NCI-H1048 (cell line): ENCODE measurements at regions not wholly inside any gene's neighbourhood (a gene's known extent, or its start where the extent isn't known, plus 50 kb on each side); places are given as distances from the start of the nearest gene placed in this dataset.

Source experiments
- DNase-seq: peaks from one replicate; lab custom pipeline; 2025; lab: John Stamatoyannopoulos, UW

DNA sequence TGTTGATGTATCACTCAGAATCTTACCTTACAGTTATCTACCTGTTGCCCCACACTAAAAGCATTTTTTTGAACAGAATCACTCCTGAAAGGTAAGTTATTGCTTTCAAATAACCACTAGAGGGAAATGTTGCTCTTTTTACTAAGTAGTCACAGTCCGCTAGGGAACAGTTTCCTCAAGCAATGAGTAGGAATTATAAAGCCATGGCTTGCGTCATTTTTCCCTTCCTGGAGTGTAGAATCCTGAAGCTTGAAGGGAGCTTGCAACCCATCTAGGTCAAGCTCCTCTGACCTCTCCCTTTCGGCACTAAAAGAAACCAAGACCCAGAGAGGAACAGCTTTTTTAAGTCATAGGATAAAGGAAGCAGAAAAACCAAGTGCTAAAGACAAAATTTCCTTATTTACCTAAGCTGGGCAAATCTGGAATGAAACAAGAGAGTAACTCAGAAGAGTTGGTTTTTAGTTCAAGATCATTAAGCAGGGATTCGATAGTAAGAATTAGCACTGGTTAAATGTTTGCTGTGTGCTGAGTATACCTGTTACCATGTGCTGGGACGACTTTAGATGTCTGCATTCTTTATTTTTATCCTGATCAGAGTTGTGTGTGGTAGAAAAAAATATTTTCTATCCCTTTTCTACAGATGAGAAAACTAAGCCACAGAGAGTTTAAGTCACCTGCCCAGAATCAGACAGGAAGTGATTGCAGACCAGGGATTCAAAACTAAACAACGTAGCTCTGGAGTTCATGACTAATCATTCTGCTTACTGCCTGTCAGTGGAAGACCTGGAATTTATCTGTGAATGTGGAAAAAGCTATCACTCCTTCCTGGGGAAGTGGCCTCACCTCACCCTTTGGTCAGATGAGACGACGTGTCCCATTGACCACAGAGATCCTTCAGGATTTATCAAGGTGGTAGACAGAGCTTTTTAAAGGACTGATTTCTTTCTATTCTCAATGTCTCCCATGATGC lies 631.5 kb downstream of the RAB28 start:
- peak; percentile 15 for DNase-seq

DNA sequence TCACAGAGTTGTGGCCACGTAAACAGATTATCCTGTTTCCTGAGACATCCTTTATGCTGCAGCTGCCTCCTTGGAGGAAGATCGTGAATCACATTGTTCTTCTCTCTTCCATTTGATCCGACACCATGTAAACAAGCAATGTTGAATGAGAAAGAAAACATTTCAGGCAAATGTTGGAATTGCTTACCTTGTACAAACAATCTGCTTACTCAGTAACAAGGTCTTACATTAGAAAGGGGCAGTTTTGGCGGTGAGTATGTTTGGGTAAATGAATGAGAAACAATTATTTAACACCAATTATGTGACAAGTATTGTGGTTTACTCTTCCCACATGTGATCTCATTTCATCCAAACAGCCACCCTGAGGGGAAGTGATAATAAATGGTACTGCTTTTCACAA lies 637.8 kb downstream of the RAB28 start:
- no peak for DNase-seq

DNA sequence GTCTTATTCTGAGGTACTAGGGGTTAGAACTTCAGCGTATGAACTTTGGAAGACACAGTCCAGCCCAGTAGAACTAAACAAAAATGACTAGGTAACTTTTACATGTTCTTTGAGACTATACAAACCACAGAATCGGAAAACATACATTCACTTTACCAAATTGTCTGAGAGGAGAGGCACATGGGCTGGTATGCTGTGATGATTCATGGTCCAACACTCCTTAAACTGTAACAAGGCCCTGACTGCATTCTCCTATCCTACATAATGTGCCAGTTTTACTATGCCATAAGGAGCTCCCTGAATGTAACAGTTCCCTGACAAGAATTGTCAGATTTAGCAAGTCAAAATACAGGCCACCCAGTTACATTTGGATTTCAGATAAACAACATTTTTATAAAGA lies 640.0 kb downstream of the RAB28 start:
- no peak for DNase-seq

DNA sequence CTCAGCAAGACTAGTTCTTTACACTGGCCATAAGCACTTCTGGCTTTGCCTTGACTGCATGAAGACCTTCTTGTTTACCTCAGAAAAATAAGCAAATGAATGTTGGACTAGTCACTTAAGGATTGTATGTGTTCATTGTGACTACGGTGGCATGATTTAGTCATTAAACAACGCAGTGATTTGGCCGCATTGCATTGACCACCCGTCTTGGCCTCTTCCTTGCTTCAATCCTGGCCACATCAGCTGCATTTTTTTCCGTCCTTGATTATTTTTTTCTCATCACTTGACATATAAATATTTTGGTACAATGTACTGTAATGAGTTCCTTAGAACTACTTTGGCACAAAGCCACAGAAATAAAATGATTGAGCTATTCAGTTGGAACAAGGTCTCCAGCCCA lies 656.2 kb downstream of the RAB28 start:
- no peak for DNase-seq

DNA sequence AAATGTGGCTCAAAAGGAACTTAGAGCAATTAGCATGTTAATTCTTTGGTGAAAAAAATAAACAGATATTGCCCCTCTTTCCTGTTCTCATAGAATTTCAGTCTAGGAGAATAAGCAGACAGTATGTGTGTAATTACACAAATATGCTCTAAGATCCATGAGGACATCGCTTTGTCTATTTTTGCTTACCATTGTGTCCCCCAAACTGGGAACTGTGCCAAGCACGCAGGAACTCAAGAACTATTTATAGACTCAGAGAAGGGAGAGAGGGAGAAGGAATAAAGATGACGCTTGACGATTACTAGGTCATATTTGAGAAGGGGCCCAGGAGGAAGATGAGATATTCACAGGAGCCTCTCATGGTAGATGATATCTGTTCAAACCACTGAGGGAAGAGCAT lies 692.6 kb downstream of the RAB28 start:
- no peak for DNase-seq

DNA sequence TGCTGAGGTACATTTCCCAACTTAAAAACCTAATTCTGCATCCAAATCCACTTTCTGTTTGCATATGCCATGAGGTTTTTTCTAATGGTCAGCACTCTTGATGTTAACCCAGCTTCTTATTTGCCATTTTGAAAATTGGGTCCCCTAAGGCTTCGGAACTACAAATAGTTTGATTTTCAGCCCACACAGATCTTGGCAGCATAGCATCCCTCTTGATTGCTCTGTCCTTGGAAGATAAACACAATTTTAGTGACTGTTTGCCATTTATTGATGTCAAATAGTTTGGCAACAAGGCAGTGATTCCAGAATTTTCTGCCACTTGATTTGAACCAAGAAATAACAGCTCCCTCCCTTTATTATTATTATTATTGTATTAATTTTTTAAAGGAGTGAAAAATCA lies 696.9 kb downstream of the RAB28 start:
- no peak for DNase-seq

DNA sequence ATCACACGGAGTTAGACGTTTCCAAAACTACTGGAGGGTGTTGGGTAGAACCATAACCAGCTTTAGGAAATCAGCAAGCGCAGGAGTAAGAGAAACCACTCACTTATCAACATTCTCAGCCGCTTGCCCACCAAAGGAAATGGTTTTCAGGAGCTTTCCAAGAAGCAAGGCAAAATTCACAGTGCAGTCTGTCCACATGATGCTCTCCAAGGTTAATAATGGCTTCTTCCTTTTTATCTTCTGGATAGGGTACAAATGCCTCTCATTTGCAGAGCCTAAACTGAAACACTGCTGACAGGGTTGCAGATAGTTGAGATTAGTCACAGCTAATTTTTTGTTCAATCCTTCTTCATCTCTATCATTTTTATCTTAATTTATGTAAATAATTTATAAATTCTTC lies 705.4 kb downstream of the RAB28 start:
- DNase-seq, result no peak

DNA sequence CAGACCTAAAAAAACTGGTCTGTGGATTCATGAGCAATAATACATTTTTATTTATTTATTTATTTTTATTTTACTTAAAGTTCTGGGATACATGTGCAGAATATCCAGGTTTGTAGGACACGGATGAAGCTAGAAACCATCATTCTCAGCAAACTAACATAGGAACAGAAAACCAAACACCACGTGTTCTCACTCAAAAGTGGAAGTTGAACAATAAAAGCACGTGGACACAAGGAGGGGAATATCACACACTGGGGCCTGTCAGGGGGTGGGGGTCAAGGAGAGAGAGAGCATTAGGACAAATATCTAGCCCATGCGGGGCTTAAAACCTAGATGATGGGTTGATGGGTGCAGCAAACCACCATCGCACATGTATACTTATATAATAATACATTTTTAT lies 705.9 kb downstream of the RAB28 start:
- no peak for DNase-seq

DNA sequence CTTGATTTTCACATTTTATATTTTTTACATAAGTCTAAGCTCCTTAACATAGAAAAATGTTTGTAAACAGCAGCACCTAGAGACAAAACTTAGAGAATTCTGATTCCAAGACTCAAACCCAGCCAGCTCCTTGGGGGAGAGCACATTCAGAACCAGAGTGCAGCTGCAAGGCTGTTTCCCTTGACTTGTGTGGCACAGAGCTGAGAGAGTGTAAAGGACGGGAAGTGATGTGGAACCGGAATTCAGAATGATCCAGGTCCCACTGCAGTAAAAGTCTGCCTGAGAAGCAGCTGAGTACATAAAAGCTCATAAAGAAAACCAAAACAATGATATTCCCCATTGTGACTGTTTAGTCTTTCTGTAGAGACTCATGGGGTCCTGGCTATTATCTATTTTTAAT lies 713.8 kb downstream of the RAB28 start:
- DNase-seq, result no peak

DNA sequence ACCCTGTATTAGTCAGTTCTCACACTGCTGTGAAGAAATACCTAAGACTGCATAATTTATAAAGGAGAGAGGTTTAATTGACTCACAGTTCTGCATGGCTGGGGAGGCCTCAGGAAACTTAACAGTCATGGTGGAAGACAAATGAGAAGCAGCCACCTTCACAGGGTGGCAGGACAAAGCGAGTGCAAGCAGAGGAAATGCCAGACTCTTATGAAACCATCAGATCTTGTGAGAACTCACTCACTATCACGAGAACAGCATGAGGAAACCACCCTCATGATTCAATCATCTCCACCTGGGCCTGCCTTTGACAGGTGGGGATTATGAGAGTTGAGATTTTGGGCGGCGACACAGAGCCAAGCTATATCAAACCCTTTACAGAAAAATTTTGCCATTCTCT lies 722.4 kb downstream of the RAB28 start:
- DNase-seq, result no peak

DNA sequence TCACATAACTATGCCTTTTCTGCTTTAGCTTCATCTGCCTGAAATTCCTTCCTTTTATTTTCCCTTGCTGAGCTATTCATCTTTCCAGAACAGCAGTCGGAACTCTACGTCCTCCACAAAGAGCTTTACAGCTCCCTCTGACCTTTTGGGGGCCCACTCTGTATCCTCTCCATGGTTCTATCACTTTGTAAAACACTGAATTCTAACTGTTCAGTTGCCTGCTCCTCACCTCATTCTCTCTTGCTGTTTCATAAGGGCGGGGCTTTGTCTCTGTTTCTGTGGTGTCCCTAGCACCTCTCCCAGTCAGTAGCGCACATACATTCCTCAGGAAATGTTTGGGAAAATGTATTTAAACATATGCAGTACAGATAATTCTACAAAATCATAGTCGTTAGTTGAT lies 737.0 kb downstream of the RAB28 start:
- DNase-seq, result no peak

DNA sequence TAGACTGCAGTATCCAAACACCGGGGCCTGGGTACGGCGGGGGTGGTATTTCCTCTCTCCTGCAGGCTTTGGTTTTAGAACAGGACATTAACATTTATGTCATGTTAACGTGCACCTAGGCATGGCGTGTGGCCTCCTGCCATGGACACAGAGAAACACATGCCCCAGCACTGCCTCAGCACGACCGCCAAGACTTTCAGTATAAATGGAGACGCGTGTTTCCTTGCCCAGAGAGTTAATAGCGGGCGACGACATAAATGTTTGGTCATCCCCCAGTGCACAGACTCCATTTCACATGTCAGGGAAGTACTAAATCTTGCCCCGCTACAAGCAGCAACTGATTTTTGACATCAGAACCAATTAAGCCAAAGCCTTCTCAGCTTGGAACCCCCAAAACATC lies 737.9 kb downstream of the RAB28 start:
- DNase-seq, result no peak

DNA sequence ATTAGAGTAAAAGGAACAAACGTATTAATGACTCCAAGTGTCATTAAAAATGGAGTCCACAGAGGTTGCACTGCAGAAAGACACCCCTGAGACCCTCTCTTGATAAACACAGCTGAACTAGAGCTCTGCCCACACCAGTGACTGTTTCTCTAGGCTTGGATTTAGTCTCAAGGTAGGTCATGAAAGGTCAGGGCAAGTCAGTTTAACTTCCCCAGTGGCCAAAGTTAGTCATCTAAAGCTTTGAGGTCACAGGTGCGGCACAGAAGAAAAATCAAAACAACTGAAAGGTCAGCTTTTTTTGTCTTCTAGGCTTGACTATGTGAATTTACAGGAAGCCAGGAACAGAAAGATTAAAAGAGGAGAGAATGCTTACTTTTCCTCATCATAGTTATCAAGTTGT lies 749.6 kb downstream of the RAB28 start:
- no peak for DNase-seq

DNA sequence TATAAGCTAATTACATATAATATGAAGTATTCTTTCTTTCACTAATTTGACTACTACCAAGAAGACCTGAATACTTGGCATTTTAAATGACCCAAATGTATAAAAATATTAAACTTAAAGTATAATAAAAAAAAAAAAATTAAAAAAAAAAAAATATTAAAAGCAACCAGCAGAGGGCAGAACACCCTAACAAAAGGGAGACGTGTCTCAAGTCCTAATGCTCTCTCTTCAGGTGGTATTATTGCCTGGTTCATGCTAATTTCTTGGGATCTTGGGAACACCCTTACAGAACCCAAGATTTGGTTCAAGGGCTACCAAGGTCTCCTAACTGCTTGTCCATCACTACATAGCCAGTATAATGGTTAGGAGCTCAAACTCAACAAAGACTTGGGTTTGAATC lies 754.8 kb downstream of the RAB28 start:
- DNase-seq, result no peak

DNA sequence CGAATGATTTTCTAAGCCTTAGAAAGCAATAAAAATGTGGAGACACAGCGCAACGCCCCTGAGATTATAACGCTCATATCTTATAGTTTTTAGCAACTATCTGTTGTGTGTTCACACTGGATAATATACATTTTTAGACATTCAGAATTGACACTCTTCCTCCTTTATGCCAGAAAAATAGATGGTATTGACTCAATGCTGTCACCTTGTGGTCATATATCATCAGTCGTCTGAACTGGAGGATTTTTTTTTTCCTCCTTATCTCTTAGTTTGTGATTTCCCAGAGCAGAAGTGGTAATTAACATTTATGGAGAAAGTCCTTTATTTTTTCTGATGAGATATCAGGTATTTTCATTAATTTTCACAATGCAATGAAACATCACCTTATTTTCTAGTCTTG lies 759.6 kb downstream of the RAB28 start:
- DNase-seq, result no peak

DNA sequence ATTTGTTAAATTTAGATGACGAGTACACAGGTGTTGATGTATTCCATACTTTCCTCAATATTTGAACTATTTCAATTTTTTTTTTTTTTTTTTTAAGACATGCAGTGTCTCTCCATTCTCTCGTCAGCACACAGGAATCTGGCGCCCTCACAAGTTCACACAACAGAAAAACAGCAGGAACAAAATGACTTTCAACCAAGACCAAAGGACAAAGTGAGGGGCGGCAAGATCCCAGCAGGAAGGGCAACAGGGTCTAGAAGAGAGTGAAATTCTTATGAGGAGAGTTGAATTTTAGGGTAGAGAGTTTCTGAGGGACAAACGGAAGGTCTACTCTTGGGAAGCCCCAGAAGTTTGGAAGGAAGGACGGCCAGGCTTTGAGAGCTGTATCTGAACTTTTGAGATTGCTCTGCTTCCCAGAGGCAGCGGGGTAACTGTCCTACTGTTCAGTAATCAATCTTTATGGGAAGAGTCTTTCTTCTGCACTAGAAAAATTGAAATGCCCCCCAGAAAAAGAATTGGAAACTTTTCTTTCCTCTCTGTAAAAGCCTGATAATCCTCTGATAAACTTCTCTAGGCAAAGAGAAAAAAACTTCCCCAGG lies 760.2 kb downstream of the RAB28 start:
- DNase-seq, result no peak

DNA sequence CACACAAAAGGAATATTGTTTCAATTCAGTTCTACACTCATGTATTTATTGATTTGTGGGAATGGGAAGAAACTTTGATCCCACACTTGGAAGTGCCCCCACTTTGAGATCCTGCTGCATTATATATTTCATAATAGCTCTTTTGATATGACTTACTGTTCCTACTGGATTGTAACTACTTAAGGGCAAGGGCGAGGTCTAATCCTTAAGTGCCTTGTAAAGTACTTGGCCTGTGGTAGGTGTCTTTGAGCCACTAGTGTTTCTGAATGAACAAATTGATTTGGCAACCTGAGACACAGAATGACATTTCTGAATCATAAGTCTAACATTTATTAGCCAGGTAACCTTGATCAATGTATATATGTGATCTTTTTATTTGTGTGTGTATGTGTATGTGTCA lies 767.2 kb downstream of the RAB28 start:
- no peak for DNase-seq

DNA sequence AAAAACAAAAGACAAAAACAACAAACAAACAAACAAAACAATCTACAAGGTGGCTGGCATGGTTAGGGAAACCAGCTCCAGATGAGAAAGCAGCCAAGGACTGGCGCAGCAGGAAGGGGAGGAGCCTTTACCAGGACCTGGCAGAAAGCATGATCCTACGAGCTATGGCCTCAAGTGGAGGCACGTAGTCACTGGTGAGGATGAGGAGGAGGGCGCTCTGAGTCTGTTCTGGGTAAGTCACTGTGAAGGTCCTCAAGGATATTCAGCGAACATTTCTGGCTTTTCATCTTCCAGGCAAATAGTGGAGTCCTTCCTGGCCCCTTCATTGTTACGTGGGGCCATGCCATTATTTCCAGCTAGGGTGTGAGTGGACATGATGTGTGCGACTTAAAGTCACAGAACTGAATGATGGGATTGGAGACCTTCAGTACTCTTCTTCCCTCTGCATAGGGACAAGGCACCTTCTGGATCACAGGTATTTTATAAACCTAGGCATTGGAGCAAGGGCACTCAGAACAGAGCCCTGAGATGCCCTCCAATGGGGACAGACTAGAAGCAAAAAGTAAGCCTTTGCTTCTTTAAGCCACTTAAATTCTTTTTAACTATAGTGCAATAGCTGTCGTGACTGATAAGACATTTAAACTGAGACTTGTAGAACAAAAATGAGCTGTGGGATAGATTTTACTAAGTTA lies 771.3 kb downstream of the RAB28 start:
- no peak for DNase-seq

DNA sequence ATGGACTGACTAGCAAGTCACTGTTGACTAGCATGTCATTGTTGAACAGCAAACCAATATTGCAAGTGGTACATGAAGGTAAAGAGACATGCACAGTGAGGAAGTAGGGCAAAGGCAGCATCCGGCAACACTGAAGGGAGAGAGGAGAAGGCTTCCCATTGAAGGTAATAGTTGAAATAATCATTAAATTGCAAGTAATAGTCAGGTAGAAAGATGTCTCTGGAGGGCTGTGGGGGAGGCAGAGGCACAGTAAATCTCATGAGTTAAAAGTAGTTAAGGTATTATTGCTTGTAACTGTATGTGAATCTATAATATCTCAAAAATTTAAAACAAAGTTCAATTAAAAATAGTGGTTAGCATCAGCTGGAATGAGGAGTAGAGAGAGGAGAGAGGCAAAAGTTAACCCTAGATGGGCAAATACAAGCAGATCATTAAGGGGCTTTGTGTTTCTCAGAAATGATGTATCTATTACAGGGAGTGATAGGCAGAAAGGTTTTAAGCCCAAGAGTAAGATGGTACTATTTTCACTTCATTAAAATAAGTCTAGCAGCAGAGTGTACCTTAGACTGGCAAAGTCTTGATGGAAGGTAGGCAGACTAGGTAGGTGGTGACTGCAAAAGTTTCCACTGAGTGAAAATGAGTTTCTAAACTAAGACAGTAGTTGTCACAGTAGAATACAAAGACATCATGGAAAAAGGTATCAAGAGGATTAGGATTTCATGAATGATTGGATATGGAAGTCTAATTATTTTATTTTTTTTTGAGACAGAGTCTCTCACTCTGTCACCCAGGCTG lies 776.6 kb downstream of the RAB28 start:
- no peak for DNase-seq

DNA sequence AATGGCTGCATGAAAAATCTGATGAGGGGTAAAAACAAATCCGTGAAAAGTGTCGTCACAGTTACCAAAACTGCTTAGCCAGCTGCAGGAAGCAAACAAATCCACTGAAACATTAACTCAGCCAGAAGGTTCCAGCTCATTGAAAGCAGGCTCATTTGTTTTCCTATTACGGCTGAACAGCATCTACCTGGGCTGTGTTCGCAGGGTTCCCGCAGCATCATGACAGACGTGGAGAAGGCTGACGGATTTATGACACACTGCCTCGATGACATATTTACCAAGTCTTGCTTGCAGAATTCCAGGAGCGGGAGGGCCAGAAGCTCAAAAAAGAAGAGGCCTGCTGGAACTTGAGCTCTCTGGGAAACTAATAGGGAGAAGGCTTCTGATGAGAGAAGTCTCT lies 781.1 kb downstream of the RAB28 start:
- no peak for DNase-seq

DNA sequence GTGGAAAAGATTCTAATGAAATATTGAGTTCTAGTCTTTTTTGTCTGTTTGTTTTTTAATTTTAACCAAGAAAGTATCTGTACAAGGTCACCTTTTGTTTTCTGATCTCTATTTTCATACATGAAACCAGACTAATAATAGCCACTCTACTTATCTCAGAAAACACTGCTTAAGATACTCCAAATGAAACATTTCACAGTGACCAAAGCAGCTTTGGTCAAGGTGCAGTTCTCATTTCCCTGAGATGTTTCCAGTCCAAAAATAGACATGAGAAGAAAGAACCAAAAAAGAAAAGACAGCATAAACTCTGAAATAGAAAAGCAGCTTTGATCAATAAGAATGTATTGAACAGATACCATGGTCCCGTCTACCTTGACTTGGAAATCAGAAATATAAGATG lies 782.8 kb downstream of the RAB28 start:
- no peak for DNase-seq

DNA sequence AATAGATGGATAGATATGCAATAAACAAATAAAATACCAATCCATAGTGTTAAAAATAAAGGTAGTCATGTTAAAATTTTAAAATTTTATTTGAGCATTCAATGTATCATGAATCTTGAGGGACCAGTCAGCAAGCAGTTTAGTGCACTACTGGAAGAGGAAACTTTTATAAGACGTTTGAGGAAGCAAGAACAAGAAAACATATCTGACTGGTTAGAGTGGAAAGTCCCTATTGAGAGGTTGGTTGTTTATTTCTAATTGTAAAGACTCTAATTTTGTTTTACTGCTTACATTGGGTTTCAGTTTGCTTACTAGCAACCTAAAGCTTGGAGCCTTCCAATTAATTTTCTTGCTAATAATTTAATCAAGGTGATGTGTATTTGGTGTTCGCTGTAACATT lies 786.2 kb downstream of the RAB28 start:
- no peak for DNase-seq
